Fibroblast of peridontal ligament (primary cell): ENCODE measurements at regions not wholly inside any gene's neighbourhood (a gene's known extent, or its start where the extent isn't known, plus 50 kb on each side); places are given as distances from the start of the nearest gene placed in this dataset.
A peak's percentile ranks its signal among the peaks of the same experiment; 100 is the strongest.

Source experiments
- DNase-seq: peaks from one replicate; pipeline ENCODE4 v3.0.0-alpha.2; 2010; ENCODE audit errors: extremely low read depth

GRCh38 chr11:16685914-16686313, 52.5 kb upstream of the C11orf58 start:
- DNase-seq, result no peak

- DNase-seq, result no peak
Measured at GRCh38 chr11:16678466-16679116, 59.9 kb upstream of the C11orf58 start.

GRCh38 chr11:16669799-16670415, 68.5 kb upstream of the C11orf58 start:
- DNase-seq, result no peak

- peak; percentile 38 for DNase-seq
Measured at GRCh38 chr11:16632295-16633200, 105.9 kb upstream of the C11orf58 start.

GRCh38 chr11:16630651-16631050, 107.8 kb upstream of the C11orf58 start:
- no peak for DNase-seq

GRCh38 chr11:16618431-16618830, 120.0 kb upstream of the C11orf58 start:
- DNase-seq, result no peak

- DNase-seq, result no peak
Measured at GRCh38 chr11:16615480-16615879, 123.0 kb upstream of the C11orf58 start.

- peak; percentile 86 for DNase-seq
Measured at GRCh38 chr11:16613512-16614381, 124.7 kb upstream of the C11orf58 start.

- DNase-seq, result no peak
Measured at GRCh38 chr11:16613262-16613511, 125.3 kb upstream of the C11orf58 start.

- peak; percentile 34 for DNase-seq
Measured at GRCh38 chr11:16612566-16613261, 125.7 kb upstream of the C11orf58 start.

GRCh38 chr11:16611926-16612565, 126.4 kb upstream of the C11orf58 start:
- no peak for DNase-seq

- DNase-seq, result no peak
Measured at GRCh38 chr11:16611401-16611921, 127.0 kb upstream of the C11orf58 start.

GRCh38 chr11:16610738-16611388, 127.6 kb upstream of the C11orf58 start:
- no peak for DNase-seq

GRCh38 chr11:16610213-16610737, 128.2 kb upstream of the C11orf58 start:
- no peak for DNase-seq

- DNase-seq, result no peak
Measured at GRCh38 chr11:16609769-16610168, 128.7 kb upstream of the C11orf58 start.

- DNase-seq, result peak; percentile 83
Measured at GRCh38 chr11:16607675-16608644, 130.5 kb upstream of the C11orf58 start.

GRCh38 chr11:16606784-16607674, 131.4 kb upstream of the C11orf58 start:
- peak; percentile 30 for DNase-seq
